Epithelial cell of proximal tubule (primary cell): ENCODE measurements at regions not wholly inside any gene's neighbourhood (a gene's known extent, or its start where the extent isn't known, plus 50 kb on each side); places are given as distances from the start of the nearest gene placed in this dataset.

Source experiments
- DNase-seq: peaks from one replicate; pipeline ENCODE4 v3.0.0-alpha.2; 2011; ENCODE audit warnings: low read depth
- H3K4me3 ChIP-seq: 2 replicates; pipeline ENCODE4 v1.5.1; 2011; ENCODE audit warnings: low read depth, mild to moderate bottlenecking, low read length
- TF ChIP-seq, protein P1 (sequence below): conservative IDR thresholded peaks from 2 replicates; pipeline ENCODE4 v1.5.1; 2012; ENCODE audit warnings: low read depth, mild to moderate bottlenecking, low read length

DNA sequence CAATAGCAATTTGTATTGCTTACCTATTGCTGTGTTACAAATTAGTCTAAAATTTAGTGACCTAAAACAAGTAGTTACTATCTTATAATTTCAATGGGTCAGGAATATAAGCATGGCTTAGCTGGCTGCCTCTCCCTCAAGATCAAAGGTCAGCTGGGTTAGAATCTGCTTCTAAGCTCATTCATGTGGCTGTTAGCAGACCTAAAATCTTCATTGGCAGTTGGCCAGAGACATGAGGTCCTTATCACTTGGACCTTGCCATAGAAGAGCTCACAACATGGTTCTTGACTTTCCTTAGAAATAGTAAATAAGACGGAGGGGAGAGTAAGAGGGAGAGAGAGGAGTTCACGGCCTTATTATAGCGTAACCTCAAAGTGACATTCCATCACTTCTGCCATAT lies 468.0 kb downstream of the HTR7 start:
- no peak overlapping the region for H3K4me3 ChIP-seq
- DNase-seq = no peak
- TF ChIP-seq, protein P1, sequence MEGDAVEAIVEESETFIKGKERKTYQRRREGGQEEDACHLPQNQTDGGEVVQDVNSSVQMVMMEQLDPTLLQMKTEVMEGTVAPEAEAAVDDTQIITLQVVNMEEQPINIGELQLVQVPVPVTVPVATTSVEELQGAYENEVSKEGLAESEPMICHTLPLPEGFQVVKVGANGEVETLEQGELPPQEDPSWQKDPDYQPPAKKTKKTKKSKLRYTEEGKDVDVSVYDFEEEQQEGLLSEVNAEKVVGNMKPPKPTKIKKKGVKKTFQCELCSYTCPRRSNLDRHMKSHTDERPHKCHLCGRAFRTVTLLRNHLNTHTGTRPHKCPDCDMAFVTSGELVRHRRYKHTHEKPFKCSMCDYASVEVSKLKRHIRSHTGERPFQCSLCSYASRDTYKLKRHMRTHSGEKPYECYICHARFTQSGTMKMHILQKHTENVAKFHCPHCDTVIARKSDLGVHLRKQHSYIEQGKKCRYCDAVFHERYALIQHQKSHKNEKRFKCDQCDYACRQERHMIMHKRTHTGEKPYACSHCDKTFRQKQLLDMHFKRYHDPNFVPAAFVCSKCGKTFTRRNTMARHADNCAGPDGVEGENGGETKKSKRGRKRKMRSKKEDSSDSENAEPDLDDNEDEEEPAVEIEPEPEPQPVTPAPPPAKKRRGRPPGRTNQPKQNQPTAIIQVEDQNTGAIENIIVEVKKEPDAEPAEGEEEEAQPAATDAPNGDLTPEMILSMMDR = no peak

DNA sequence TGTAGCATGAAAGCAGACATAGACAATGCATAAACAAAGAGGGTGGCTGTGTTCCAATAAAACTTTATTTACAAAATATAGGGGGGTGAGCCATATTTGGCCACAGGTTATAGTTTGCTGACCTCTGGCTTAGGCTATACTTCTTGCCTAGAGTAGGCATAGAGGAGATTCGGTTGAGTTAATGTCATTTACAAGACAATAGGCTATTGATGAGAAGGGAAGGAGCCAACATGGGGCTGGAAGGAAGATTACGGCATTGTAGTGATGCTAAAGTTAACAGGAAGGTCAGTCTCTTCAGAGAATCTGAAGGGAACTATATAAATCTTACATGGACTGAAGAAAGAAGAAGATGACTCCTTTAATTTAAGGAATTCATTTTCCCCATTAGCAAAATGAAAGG lies 463.5 kb downstream of the HTR7 start:
- DNase-seq = no peak
- H3K4me3 ChIP-seq = no peak overlapping the region
- TF ChIP-seq, protein P1 = no peak

DNA sequence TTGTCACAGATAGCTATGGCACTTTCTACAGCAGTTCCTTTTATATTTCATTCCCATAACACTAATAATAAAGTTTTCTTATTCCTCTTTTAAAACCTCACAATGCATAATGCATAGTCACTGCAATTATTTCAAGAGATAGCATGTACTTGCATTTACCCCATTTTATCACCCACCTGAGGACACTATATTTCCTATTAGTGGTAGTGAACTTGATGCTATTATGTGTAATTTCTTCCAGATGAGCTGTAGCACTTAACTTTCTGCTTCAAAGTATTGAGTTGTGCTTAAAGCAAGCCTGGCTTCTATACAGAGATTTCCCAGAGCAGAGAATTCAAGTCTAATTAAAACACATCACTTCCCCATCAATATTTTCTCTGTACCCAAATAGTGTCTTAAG lies 461.1 kb downstream of the HTR7 start:
- DNase-seq = no peak
- TF ChIP-seq, protein P1 = no peak
- H3K4me3 ChIP-seq = no peak overlapping the region

DNA sequence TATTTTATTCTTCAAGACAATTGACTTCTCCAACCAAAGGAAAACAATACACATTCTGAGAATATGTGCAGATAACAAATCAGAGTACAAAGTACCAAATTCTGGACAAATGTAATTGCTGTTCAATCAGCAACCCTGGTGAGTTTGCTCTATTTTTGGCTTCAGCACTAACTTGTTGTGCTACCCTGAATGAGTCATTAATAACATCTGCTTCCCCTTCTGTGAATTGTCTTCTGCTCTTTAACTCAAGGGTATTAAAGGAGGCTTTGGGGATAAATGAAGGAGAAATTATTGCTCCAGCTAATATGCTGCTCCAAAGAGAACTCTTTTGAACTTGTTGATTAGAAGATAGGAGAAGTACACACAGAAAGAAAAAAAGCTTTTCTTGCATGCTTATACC lies 459.3 kb downstream of the HTR7 start:
- DNase-seq = no peak
- TF ChIP-seq, protein P1 = no peak
- H3K4me3 ChIP-seq = no peak overlapping the region

DNA sequence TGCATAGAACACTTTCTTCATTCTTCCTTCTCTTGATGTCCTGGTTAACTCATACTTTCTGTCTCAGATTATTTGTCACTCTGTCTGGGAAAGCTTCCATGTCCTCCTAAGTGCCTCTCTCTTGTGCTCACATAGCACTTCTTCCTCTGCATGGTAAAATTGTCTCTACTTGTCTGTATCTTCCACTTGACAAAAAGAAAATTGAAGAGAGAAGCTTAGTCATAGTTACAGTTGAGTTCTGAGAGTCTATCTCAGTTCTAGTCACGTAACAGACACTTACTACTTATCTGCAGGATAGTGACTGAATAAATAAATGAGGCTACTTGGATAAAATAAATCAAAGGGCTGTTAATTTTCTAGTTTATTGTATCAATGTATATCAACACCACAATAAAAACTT lies 458.1 kb downstream of the HTR7 start:
- TF ChIP-seq, protein P1 = no peak
- no peak overlapping the region for H3K4me3 ChIP-seq
- DNase-seq = no peak

DNA sequence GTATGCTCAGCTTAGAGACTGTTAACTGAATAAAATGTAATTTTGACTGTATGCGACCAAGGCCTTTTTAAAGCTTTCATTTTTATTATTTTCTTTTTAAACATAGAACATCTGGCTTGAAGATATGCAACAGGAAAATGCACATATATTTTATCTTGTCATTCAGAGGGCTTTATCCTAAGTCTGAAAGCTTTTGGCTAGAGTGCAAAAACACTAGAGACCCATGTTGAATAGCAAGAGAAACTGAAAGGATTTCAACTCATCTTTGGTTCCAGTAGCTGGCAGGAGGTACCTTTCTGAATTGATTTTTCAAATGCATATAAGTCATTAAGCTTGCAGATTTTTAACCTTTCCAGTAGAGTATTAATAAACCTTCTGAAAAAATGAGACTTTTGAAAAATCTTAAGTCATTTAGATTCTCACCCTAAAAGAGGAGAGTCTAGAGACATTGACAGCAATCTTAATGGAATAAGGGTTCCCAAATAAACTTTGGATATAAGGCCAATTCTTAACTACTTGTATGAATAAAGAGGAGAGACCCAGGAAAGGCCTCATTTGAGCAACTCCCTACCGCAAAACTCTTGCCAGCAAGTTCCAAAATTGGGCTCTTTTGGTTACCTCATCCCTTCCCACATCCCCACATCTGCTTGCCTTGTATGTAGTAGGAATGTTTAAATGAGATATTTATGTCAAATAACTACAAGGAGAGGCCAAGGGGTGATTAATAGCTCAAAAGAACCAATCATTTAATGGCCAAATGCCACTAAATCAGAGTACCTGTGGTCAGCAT lies 454.4 kb downstream of the HTR7 start:
- DNase-seq = no peak
- TF ChIP-seq, protein P1 = no peak
- no peak overlapping the region for H3K4me3 ChIP-seq

DNA sequence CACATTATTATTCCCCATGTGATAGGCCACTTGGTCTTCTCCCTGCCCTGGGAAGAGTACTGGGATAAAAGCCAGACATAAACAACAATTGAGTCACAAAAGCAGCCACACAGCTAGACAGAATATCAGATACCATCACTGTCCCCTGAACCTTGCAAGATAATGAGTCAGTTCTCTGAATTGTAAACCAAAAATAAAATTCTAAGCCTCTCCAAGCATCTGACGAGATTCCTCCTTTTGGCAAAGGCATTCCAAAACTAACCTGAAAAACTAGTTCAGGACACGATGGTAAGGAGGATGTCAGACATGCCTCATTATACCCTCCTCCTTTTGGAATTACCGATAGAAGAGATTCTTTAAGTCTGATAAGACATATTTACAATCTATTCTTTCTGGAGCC lies 450.7 kb downstream of the HTR7 start:
- no peak overlapping the region for H3K4me3 ChIP-seq
- TF ChIP-seq, protein P1 = no peak
- DNase-seq = no peak
